OCI-LY1 (cell line): ENCODE measurements at regions not wholly inside any gene's neighbourhood (a gene's known extent, or its start where the extent isn't known, plus 50 kb on each side); places are given as distances from the start of the nearest gene placed in this dataset.

Source experiments
- H2AFZ ChIP-seq: fragments of 200-600 bp; sonication (generic), shearing (Covaris generic); 2 replicates; pipeline ENCODE4 v1.6.0; 2014; ENCODE audit warnings: antibody characterized with exemption, mild to moderate bottlenecking, low read length
- H3F3A ChIP-seq: fragments of 200-600 bp; sonication (generic), shearing (Covaris generic); 2 replicates; pipeline ENCODE4 v1.6.0; 2014; ENCODE audit warnings: mild to moderate bottlenecking, antibody characterized with exemption, low read length, moderate library complexity; ENCODE audit not compliant: insufficient read depth
- H3K27ac ChIP-seq: fragments of 200-600 bp; sonication (generic); 2 replicates; pipeline ENCODE4 v1.5.1; 2014; ENCODE audit warnings: low read length, mixed run types, mild to moderate bottlenecking, low read depth; ENCODE audit not compliant: poor library complexity, severe bottlenecking
- H3K27me3 ChIP-seq: fragments of 200-600 bp; sonication (generic); 2 replicates; pipeline ENCODE4 v1.6.0; 2014; ENCODE audit warnings: antibody characterized with exemption, mild to moderate bottlenecking, low read length, moderate library complexity; ENCODE audit not compliant: insufficient read depth
- H3K36me3 ChIP-seq: fragments of 200-600 bp; sonication (generic); 2 replicates; pipeline ENCODE4 v1.6.1; 2014; ENCODE audit warnings: mild to moderate bottlenecking, antibody characterized with exemption, low read length, moderate library complexity, mixed read lengths; ENCODE audit not compliant: insufficient read depth
- H3K4me1 ChIP-seq: fragments of 200-600 bp; sonication (generic); 2 replicates; pipeline ENCODE4 v1.5.1; 2014; ENCODE audit warnings: mild to moderate bottlenecking, low read length, moderate library complexity; ENCODE audit not compliant: insufficient read depth, severe bottlenecking
- H3K4me2 ChIP-seq: fragments of 200-600 bp; sonication (generic), shearing (Covaris generic); 2 replicates; pipeline ENCODE4 v1.6.1; 2014; ENCODE audit warnings: low read length
- H3K4me3 ChIP-seq: fragments of 200-600 bp; sonication (generic); 2 replicates; pipeline ENCODE4 v1.5.1; 2014; ENCODE audit warnings: low read length, low read depth, mild to moderate bottlenecking, mixed read lengths; ENCODE audit not compliant: poor library complexity, severe bottlenecking
- H3K79me2 ChIP-seq: fragments of 200-600 bp; shearing (Covaris generic); 2 replicates; pipeline ENCODE4 v1.6.1; 2016; ENCODE audit warnings: mixed run types, low read length, mixed read lengths; ENCODE audit not compliant: insufficient read depth
- H3K9ac ChIP-seq: fragments of 200-600 bp; sonication (generic), shearing (Covaris generic); 2 replicates; pipeline ENCODE4 v1.6.1; 2014; ENCODE audit warnings: mild to moderate bottlenecking, low read length, mixed read lengths
- H3K9me2 ChIP-seq: fragments of 200-600 bp; sonication (generic), shearing (Covaris generic); 2 replicates; pipeline ENCODE4 v1.6.1; 2014; ENCODE audit warnings: low read depth, mild to moderate bottlenecking, low read length, mixed read lengths
- H3K9me3 ChIP-seq: fragments of 200-600 bp; shearing (Covaris generic); 2 replicates; pipeline ENCODE4 v1.6.1; 2014; ENCODE audit warnings: low read length, mixed read lengths
- H4K20me1 ChIP-seq: fragments of 200-600 bp; sonication (generic), shearing (Covaris generic); 2 replicates; pipeline ENCODE4 v1.6.0; 2016; ENCODE audit warnings: mild to moderate bottlenecking, low read length; ENCODE audit not compliant: insufficient read depth
- CTCF ChIP-seq: fragments of 200-600 bp; sonication (generic), shearing (Covaris generic); IDR thresholded peaks from 2 replicates; pipeline ENCODE4 v1.5.1; 2017; ENCODE audit warnings: mild to moderate bottlenecking, antibody characterized with exemption, low read length, moderate library complexity, mixed read lengths
- EZH2 ChIP-seq: fragments of 200-600 bp; sonication (generic), shearing (Covaris generic); IDR thresholded peaks from 2 replicates; pipeline ENCODE4 v1.8.0; 2017; ENCODE audit warnings: borderline replicate concordance, mixed run types, mild to moderate bottlenecking, antibody characterized with exemption, low read length, moderate library complexity, mixed read lengths

GRCh38 chr2:35504419-35504818 lies 851.2 kb upstream of the CRIM1 start:
- H3K4me1 ChIP-seq, result no peaks in the 10 kb centered on the region
- no peaks in the 10 kb centered on the region for H3K9me3 ChIP-seq
- H3F3A ChIP-seq, result no peaks in the 10 kb centered on the region
- no peaks in the 10 kb centered on the region for H3K27me3 ChIP-seq
- no peak overlapping the region for H3K4me3 ChIP-seq
- no peaks in the 10 kb centered on the region for H3K36me3 ChIP-seq
- H3K4me2 ChIP-seq, result no peak overlapping the region
- H3K27ac ChIP-seq, result no peak overlapping the region
- H3K79me2 ChIP-seq, result no peaks in the 10 kb centered on the region
- TF ChIP-seq CTCF (no peak), EZH2 (no peak)
- H4K20me1 ChIP-seq, result no peaks in the 10 kb centered on the region
- no peak overlapping the region for H2AFZ ChIP-seq
- no peaks in the 10 kb centered on the region for H3K9me2 ChIP-seq
- H3K9ac ChIP-seq, result no peak overlapping the region

- H4K20me1 ChIP-seq, result no peaks in the 10 kb centered on the region
- no peak overlapping the region for H3K4me3 ChIP-seq
- H2AFZ ChIP-seq, result no peak overlapping the region
- no peaks in the 10 kb centered on the region for H3K9me3 ChIP-seq
- no peaks in the 10 kb centered on the region for H3F3A ChIP-seq
- no peaks in the 10 kb centered on the region for H3K27me3 ChIP-seq
- H3K9ac ChIP-seq, result no peak overlapping the region
- H3K27ac ChIP-seq, result no peak overlapping the region
- no peak overlapping the region for H3K4me2 ChIP-seq
- no peaks in the 10 kb centered on the region for H3K36me3 ChIP-seq
- H3K9me2 ChIP-seq, result no peaks in the 10 kb centered on the region
- H3K4me1 ChIP-seq, result no peaks in the 10 kb centered on the region
- no peaks in the 10 kb centered on the region for H3K79me2 ChIP-seq
- TF ChIP-seq CTCF (no peak), EZH2 (no peak)
Observed at GRCh38 chr2:35503738-35504199, 851.8 kb upstream of the CRIM1 start.

GRCh38 chr2:35503311-35503710 lies 852.3 kb upstream of the CRIM1 start:
- Histone ChIP-seq H4K20me1 (no peaks in the 10 kb centered on the region), H3K79me2 (no peaks in the 10 kb centered on the region), H3K36me3 (no peaks in the 10 kb centered on the region), H2AFZ (no peak overlapping the region), H3K4me1 (no peaks in the 10 kb centered on the region), H3K9me2 (no peaks in the 10 kb centered on the region), H3K27me3 (no peaks in the 10 kb centered on the region), H3K9me3 (no peaks in the 10 kb centered on the region), H3F3A (no peaks in the 10 kb centered on the region), H3K9ac (no peak overlapping the region), H3K27ac (no peak overlapping the region), H3K4me2 (no peak overlapping the region), H3K4me3 (no peak overlapping the region)
- TF ChIP-seq CTCF (no peak), EZH2 (no peak)
